OCI-LY7 (cell line): ENCODE measurements at regions not wholly inside any gene's neighbourhood (a gene's known extent, or its start where the extent isn't known, plus 50 kb on each side); places are given as distances from the start of the nearest gene placed in this dataset.

ENCODE experiments used
- BruUV-seq: library from RNA; stranded (reverse); fragments of 400-500 nt; replicated peaks from 2 replicates; lab custom pipeline; 2021; lab: Mats Ljungman, UMichigan
- CTCF ChIA-PET: fragments of 300-600 bp; sonication (Branson Sonifier 250); formaldehyde crosslinking; loops from one replicate; lab custom pipeline; 2022; ENCODE audit warnings: antibody characterized with exemption; ENCODE audit not compliant: unreplicated experiment; lab: Charles Lee
- POLR2A ChIA-PET: fragments of 300-600 bp; sonication (Branson Sonifier 250); formaldehyde crosslinking; loops from one replicate; lab custom pipeline; 2022; ENCODE audit warnings: antibody characterized with exemption; lab: Charles Lee
- DNase-seq: peaks from one replicate; pipeline ENCODE4 v3.0.0-alpha.2; 2015; ENCODE audit warnings: low spot score
- H2AFZ ChIP-seq: fragments of 200-600 bp; sonication (generic), shearing (Covaris generic); 2 replicates; pipeline ENCODE4 v1.6.1; 2014; ENCODE audit warnings: mild to moderate bottlenecking, antibody characterized with exemption, low read length, moderate library complexity
- H3K27ac ChIP-seq: fragments of 200-600 bp; sonication (generic); 2 replicates; pipeline ENCODE4 v1.5.1; 2014; ENCODE audit warnings: mixed run types, low read depth, mild to moderate bottlenecking, moderate library complexity, low read length, inconsistent platforms; ENCODE audit not compliant: poor library complexity, severe bottlenecking
- H3K36me3 ChIP-seq: fragments of 200-600 bp; sonication (generic); 2 replicates; pipeline ENCODE4 v1.6.1; 2014; ENCODE audit warnings: mild to moderate bottlenecking, antibody characterized with exemption, low read length, moderate library complexity, mixed read lengths; ENCODE audit not compliant: insufficient read depth
- H3K4me1 ChIP-seq: fragments of 200-600 bp; sonication (generic); 2 replicates; pipeline ENCODE4 v1.5.1; 2014; ENCODE audit warnings: mild to moderate bottlenecking, low read length; ENCODE audit not compliant: insufficient read depth, poor library complexity, severe bottlenecking
- H3K4me2 ChIP-seq: fragments of 200-600 bp; sonication (generic); 2 replicates; pipeline ENCODE4 v1.6.1; 2014; ENCODE audit warnings: mild to moderate bottlenecking, low read length
- H3K4me3 ChIP-seq: fragments of 200-600 bp; sonication (generic); 2 replicates; pipeline ENCODE4 v1.5.1; 2014; ENCODE audit warnings: mild to moderate bottlenecking, low read depth, low read length; ENCODE audit not compliant: poor library complexity, severe bottlenecking
- H3K79me2 ChIP-seq: fragments of 200-600 bp; sonication (generic); 2 replicates; pipeline ENCODE4 v1.6.1; 2016; ENCODE audit warnings: low read depth, mild to moderate bottlenecking, low read length, moderate library complexity, mixed read lengths; ENCODE audit not compliant: insufficient read depth
- H3K9me2 ChIP-seq: fragments of 200-600 bp; sonication (generic); 2 replicates; pipeline ENCODE4 v1.6.1; 2016; ENCODE audit warnings: mild to moderate bottlenecking, low read length, mixed read lengths; ENCODE audit not compliant: insufficient read depth
- H3K9me3 ChIP-seq: fragments of 200-600 bp; sonication (generic); 2 replicates; pipeline ENCODE4 v1.6.1; 2014; ENCODE audit warnings: mild to moderate bottlenecking, mixed run types, low read length, mixed read lengths
- H4K20me1 ChIP-seq: fragments of 200-600 bp; sonication (generic); 2 replicates; pipeline ENCODE4 v1.6.1; 2014; ENCODE audit warnings: mild to moderate bottlenecking, antibody characterized with exemption, low read length, moderate library complexity, mixed read lengths; ENCODE audit not compliant: insufficient read depth
- CTCF ChIP-seq: fragments of 200-600 bp; sonication (generic); conservative IDR thresholded peaks from 2 replicates; pipeline ENCODE4 v1.5.1; 2014; ENCODE audit warnings: mild to moderate bottlenecking, antibody characterized with exemption, low read length, moderate library complexity, mixed read lengths
- EZH2phosphoT487 ChIP-seq: fragments of 200-600 bp; sonication (generic); IDR thresholded peaks from 2 replicates; pipeline ENCODE4 v1.6.1; 2018; ENCODE audit warnings: low read depth, borderline replicate concordance, mild to moderate bottlenecking, mixed run types, antibody characterized with exemption, low read length, moderate library complexity, mixed read lengths
- intact Hi-C: fragments of 100-400 bp; cut with micrococcal nuclease; formaldehyde crosslinking; loops from one replicate; pipeline ENCODE4 v1.10.0; 2022; ENCODE audit not compliant: unreplicated experiment

GRCh38 chr10:43753397-43754061 is 104.8 kb upstream of the ZNF32 start:
- CTCF ChIA-PET = no interaction called here
- H2AFZ ChIP-seq = no peak overlapping the region
- no peaks in the 10 kb centered on the region for H3K36me3 ChIP-seq
- no peak for DNase-seq
- no peaks in the 10 kb centered on the region for H3K4me1 ChIP-seq
- no peaks in the 10 kb centered on the region for H3K9me2 ChIP-seq
- no peak overlapping the region for H3K4me3 ChIP-seq
- POLR2A ChIA-PET = interaction anchor here (0.7 kb wide), 1 partner anchor 12 kb away, joined by 5 read pairs; no protein-coding TSS in a partner anchor
- H3K4me2 ChIP-seq = no peak overlapping the region
- no peak overlapping the region for H3K27ac ChIP-seq
- TF ChIP-seq EZH2phosphoT487 (no peak), CTCF (no peak)
- no peaks in the 10 kb centered on the region for H3K79me2 ChIP-seq
- no peaks in the 10 kb centered on the region for H3K9me3 ChIP-seq
- no peaks in the 10 kb centered on the region for H4K20me1 ChIP-seq
- no TSS peak for BruUV-seq
- intact Hi-C loops = no loop called here

- H3K9me2 ChIP-seq = no peaks in the 10 kb centered on the region
- CTCF ChIA-PET = no interaction called here
These were observed 104.0 kb upstream of the ZNF32 start for GRCh38 chr10:43752682-43753081.

More at GRCh38 chr10:43752682-43753081, 104.0 kb upstream of the ZNF32 start:
- no peak overlapping the region for H3K27ac ChIP-seq
- TF ChIP-seq EZH2phosphoT487 (no peak), CTCF (no peak)
- no TSS peak for BruUV-seq
- no peaks in the 10 kb centered on the region for H3K9me3 ChIP-seq
- no peak overlapping the region for H3K4me2 ChIP-seq
- no peaks in the 10 kb centered on the region for H3K79me2 ChIP-seq
- H3K4me1 ChIP-seq = no peaks in the 10 kb centered on the region
- DNase-seq = no peak
- no peaks in the 10 kb centered on the region for H3K36me3 ChIP-seq
- intact Hi-C loops = no loop called here
- POLR2A ChIA-PET = no interaction called here
- H3K4me3 ChIP-seq = no peak overlapping the region
- H4K20me1 ChIP-seq = no peaks in the 10 kb centered on the region
- no peak overlapping the region for H2AFZ ChIP-seq
